Activated CD4-positive, alpha-beta T cell treated with anti-CD3 and anti-CD28 coated beads for 36 hours (primary cell): ENCODE measurements at regions not wholly inside any gene's neighbourhood (a gene's known extent, or its start where the extent isn't known, plus 50 kb on each side); places are given as distances from the start of the nearest gene placed in this dataset.
"Not testable (repeated sequence)": the region's sequence is repeated elsewhere in the genome, so short reads cannot be mapped to it uniquely, and the experiment has no call there.

Source experiments
- ATAC-seq: fragments of 200-7000 bp; cut with Tn5 transposase; one replicate; pipeline ENCODE4 v1.10.0; 2021; ENCODE audit warnings: mild to moderate bottlenecking, moderate library complexity
- CTCF ChIA-PET: fragments of 350-600 bp; sonication (Branson Sonifier 250); formaldehyde crosslinking; loops from one replicate; lab custom pipeline; 2021; ENCODE audit warnings: antibody characterized with exemption; lab: Charles Lee
- POLR2A ChIA-PET: fragments of 350-600 bp; sonication (Branson Sonifier 250); formaldehyde crosslinking; loops from one replicate; lab custom pipeline; 2021; ENCODE audit warnings: antibody characterized with exemption, inconsistent platforms; lab: Charles Lee
- DNase-seq: peaks from one replicate; pipeline ENCODE4 v3.0.0-alpha.2; 2020
- H3K27ac Mint-ChIP-seq: one replicate; pipeline ENCODE4 v1.8.0; 2021; ENCODE audit warnings: mixed read lengths
- H3K27me3 Mint-ChIP-seq: one replicate; pipeline ENCODE4 v1.8.0; 2021; ENCODE audit warnings: mixed read lengths
- H3K36me3 Mint-ChIP-seq: one replicate; pipeline ENCODE4 v1.8.0; 2021; ENCODE audit warnings: low read depth, mixed read lengths
- H3K4me1 Mint-ChIP-seq: one replicate; pipeline ENCODE4 v1.8.0; 2021; ENCODE audit warnings: mixed read lengths
- H3K4me3 Mint-ChIP-seq: one replicate; pipeline ENCODE4 v1.8.0; 2021; ENCODE audit warnings: mild to moderate bottlenecking, moderate library complexity, mixed read lengths
- H3K9me3 Mint-ChIP-seq: one replicate; pipeline ENCODE4 v1.8.0; 2021; ENCODE audit warnings: low read depth, mixed read lengths
- intact Hi-C, 2 experiments: fragments of 100-400 bp; cut with DNase I in 1 of 2; cut with micrococcal nuclease in 1 of 2; formaldehyde crosslinking; loops; one replicate each; pipeline versions ENCODE4 v1.14.2 to v1.15.1; 2022 to 2024; cut with DNase I, micrococcal nuclease

GRCh38 chr4:72938516-72938915 lies 131.0 kb downstream of the COX18 start:
- intact Hi-C loops: no loop called here
- Mint-ChIP-seq H3K36me3 (no peaks in the 10 kb centered on the region), H3K9me3 (no peaks in the 10 kb centered on the region), H3K4me3 (no peak overlapping the region), H3K4me1 (peaks cover 2% of the 10 kb centered on the region), H3K27ac (no peak overlapping the region), H3K27me3 (peaks cover 4% of the 10 kb centered on the region)
- ChIA-PET CTCF (no interaction called here), POLR2A (no interaction called here)
- ATAC-seq: no peak
- DNase-seq: no peak

- Mint-ChIP-seq H3K9me3 (no peaks in the 10 kb centered on the region), H3K27me3 (peaks cover 2% of the 10 kb centered on the region), H3K4me3 (no peak overlapping the region), H3K27ac (no peak overlapping the region), H3K4me1 (peaks cover 2% of the 10 kb centered on the region), H3K36me3 (no peaks in the 10 kb centered on the region)
- ATAC-seq: no peak
- CTCF ChIA-PET: no interaction called here
- POLR2A ChIA-PET: no interaction called here
- intact Hi-C loops: no loop called here
- no peak for DNase-seq
Observed at GRCh38 chr4:72935462-72935861, 134.1 kb downstream of the COX18 start.

- POLR2A ChIA-PET: no interaction called here
- Mint-ChIP-seq H3K36me3 (no peaks in the 10 kb centered on the region), H3K27me3 (no peaks in the 10 kb centered on the region), H3K4me3 (no peak overlapping the region), H3K4me1 (peaks cover 2% of the 10 kb centered on the region), H3K9me3 (no peaks in the 10 kb centered on the region), H3K27ac (no peak overlapping the region)
- CTCF ChIA-PET: no interaction called here
- intact Hi-C loops: no loop called here
- no peak for ATAC-seq
- DNase-seq: no peak
Observed at GRCh38 chr4:72933029-72933428, 136.5 kb downstream of the COX18 start.

- peaks cover 2% of the 10 kb centered on the region for H3K4me1 Mint-ChIP-seq
- H3K4me3 Mint-ChIP-seq: no peak overlapping the region
- ChIA-PET CTCF (no interaction called here), POLR2A (no interaction called here)
- H3K36me3 Mint-ChIP-seq: no peaks in the 10 kb centered on the region
- DNase-seq (no peak), ATAC-seq (no peak)
- H3K27me3 Mint-ChIP-seq: no peaks in the 10 kb centered on the region
- H3K27ac Mint-ChIP-seq: no peak overlapping the region
- intact Hi-C loops: no loop called here
- no peaks in the 10 kb centered on the region for H3K9me3 Mint-ChIP-seq
Observed at GRCh38 chr4:72931346-72931745, 138.2 kb downstream of the COX18 start.

DNA sequence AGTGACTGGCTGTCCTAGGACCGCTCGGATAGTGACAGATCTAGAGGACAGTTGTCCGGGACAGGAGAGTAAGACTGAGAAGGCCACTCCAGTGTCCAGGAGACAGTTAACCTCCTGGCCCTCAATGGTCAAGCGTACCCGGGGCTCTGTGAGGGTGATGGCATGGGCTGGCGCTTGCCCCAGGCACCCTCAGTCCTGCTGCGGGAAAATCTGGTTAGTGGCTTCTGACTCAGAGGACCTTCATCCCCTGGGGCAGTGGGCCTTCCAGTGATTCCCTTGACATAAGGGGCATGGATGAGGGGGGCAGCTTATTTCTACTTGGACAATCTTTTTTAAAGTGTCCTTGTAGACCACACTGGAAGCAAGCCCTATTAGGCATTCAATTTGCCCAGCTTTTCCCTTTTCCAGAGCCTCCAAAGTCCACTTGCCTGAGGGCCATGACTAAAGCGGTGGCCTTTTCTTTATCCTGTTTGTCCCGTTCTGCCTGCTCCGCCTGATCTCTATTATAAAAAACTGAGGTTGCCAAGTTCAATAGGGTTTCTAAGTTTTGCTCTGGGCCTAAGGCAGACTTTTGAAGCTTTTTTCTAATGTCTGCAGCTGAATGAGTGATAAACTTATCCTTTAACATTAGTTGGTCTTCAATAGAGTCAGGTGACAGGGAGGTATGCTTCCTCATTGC lies 139.8 kb downstream of the COX18 start:
- POLR2A ChIA-PET, H3K4me3 Mint-ChIP-seq, H3K4me1 Mint-ChIP-seq, H3K9me3 Mint-ChIP-seq, ATAC-seq, intact Hi-C loops, H3K27ac Mint-ChIP-seq, H3K27me3 Mint-ChIP-seq, CTCF ChIA-PET, DNase-seq, H3K36me3 Mint-ChIP-seq: not testable (repeated sequence)

GRCh38 chr4:72924814-72925213 lies 144.7 kb downstream of the COX18 start:
- H3K27me3 Mint-ChIP-seq: no peaks in the 10 kb centered on the region

GRCh38 chr4:72919937-72920336 lies 149.6 kb downstream of the COX18 start:
- Mint-ChIP-seq H3K4me3 (no peak overlapping the region), H3K36me3 (no peaks in the 10 kb centered on the region), H3K27me3 (peaks cover 12% of the 10 kb centered on the region), H3K9me3 (no peaks in the 10 kb centered on the region), H3K27ac (no peak overlapping the region), H3K4me1 (no peaks in the 10 kb centered on the region)
- ATAC-seq (no peak), DNase-seq (no peak)
- intact Hi-C loops: no loop called here
- ChIA-PET CTCF (no interaction called here), POLR2A (no interaction called here)

More at GRCh38 chr4:72924814-72925213, 144.7 kb downstream of the COX18 start:
- intact Hi-C loops: no loop called here
- H3K36me3 Mint-ChIP-seq: no peaks in the 10 kb centered on the region
- ChIA-PET CTCF (interaction anchor here (0.6 kb wide), 1 partner anchor 715 kb away, joined by 3 read pairs; no protein-coding TSS in a partner anchor), POLR2A (no interaction called here)
- DNase-seq: no peak
- no peak overlapping the region for H3K27ac Mint-ChIP-seq
- no peak overlapping the region for H3K4me3 Mint-ChIP-seq
- no peak for ATAC-seq
- H3K4me1 Mint-ChIP-seq: no peaks in the 10 kb centered on the region
- no peaks in the 10 kb centered on the region for H3K9me3 Mint-ChIP-seq

- H3K4me1 Mint-ChIP-seq: no peaks in the 10 kb centered on the region
- no peak for DNase-seq
- no peak overlapping the region for H3K27ac Mint-ChIP-seq
- H3K36me3 Mint-ChIP-seq: no peaks in the 10 kb centered on the region
- ATAC-seq: no peak
- no peaks in the 10 kb centered on the region for H3K9me3 Mint-ChIP-seq
- intact Hi-C loops: no loop called here
- H3K4me3 Mint-ChIP-seq: no peak overlapping the region
- CTCF ChIA-PET: no interaction called here
- POLR2A ChIA-PET: no interaction called here
- H3K27me3 Mint-ChIP-seq: peaks cover 15% of the 10 kb centered on the region
Observed at GRCh38 chr4:72919464-72919863, 150.1 kb downstream of the COX18 start.

DNA sequence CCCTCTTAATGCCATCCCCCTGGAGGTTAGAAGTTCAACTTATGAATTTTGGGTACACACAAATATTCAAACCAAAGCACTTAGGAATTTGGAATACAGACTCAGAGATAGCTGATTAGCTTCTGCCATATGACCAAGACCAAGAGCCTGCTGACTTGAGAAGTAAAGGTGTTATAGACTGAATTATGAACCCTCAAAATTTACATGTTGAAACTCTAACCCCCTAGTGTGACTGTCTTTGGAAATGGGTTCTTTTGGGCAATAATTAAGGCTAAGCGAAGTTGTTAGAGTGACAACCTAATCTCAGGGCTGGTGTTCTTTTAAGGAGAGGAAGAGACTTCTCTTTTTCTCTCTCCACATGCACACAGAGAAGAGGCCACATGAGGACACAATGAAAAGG lies 151.2 kb downstream of the COX18 start:
- H3K27me3 Mint-ChIP-seq: peaks cover 18% of the 10 kb centered on the region
- H3K9me3 Mint-ChIP-seq: no peaks in the 10 kb centered on the region
- ChIA-PET POLR2A (no interaction called here), CTCF (interaction anchor here (0.6 kb wide), 1 partner anchor 10 kb away, joined by 3 read pairs; no protein-coding TSS in a partner anchor)
- H3K4me1 Mint-ChIP-seq: no peaks in the 10 kb centered on the region
- H3K27ac Mint-ChIP-seq: no peak overlapping the region
- no peak for DNase-seq
- ATAC-seq: no peak
- H3K4me3 Mint-ChIP-seq: no peak overlapping the region
- H3K36me3 Mint-ChIP-seq: no peaks in the 10 kb centered on the region
- intact Hi-C loops: no loop called here

DNA sequence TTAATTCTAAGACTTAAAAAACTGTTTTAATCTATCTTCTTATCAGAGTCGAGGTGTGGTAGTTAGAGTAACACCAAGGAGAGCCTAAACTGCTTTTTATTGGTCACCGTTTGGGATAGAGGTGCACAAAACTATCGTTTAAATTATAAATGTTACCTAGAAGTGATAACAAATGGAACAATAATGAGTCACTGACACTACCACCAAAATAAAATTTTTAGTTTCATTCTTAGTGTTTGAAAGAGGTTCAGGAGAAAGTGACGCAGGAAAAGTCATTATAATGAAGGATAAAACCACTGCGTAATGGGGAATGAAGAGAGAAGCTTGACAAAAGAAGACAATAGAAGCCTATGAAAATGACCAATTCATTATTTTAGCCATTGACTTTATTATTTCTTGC lies 158.2 kb downstream of the COX18 start:
- no peak for DNase-seq
- no peaks in the 10 kb centered on the region for H3K9me3 Mint-ChIP-seq
- POLR2A ChIA-PET: interaction anchor here (0.6 kb wide), 1 partner anchor 348 kb away, joined by 3 read pairs; no protein-coding TSS in a partner anchor
- no peaks in the 10 kb centered on the region for H3K4me1 Mint-ChIP-seq
- intact Hi-C loops: no loop called here
- H3K27ac Mint-ChIP-seq: no peak overlapping the region
- CTCF ChIA-PET: no interaction called here
- H3K27me3 Mint-ChIP-seq: peaks cover 20% of the 10 kb centered on the region
- H3K36me3 Mint-ChIP-seq: no peaks in the 10 kb centered on the region
- ATAC-seq: no peak
- H3K4me3 Mint-ChIP-seq: no peak overlapping the region

GRCh38 chr4:72909461-72909860 lies 160.1 kb downstream of the COX18 start:
- Mint-ChIP-seq H3K9me3 (no peaks in the 10 kb centered on the region), H3K27ac (no peak overlapping the region), H3K4me1 (no peaks in the 10 kb centered on the region), H3K4me3 (no peak overlapping the region), H3K36me3 (no peaks in the 10 kb centered on the region), H3K27me3 (peaks cover 11% of the 10 kb centered on the region)
- intact Hi-C loops: no loop called here
- no peak for ATAC-seq
- ChIA-PET CTCF (no interaction called here), POLR2A (no interaction called here)
- no peak for DNase-seq

DNA sequence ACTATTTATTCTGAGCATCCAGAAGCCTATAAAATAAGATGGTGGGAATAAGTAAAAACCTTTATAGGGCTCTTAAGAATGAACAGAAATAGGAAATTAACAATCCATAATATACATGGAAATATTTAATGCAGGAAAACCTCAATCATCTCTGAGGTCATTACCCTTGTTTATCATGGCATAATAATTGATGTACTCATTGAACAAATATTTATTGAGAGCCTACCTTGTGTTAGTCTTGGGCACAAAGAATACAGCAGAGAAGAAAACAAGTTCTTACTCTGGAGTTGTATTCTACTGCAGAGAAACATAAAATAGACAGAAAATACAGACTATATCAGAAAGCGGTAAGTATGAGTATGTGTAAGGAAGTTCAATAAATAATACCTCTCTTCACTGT lies 167.2 kb downstream of the COX18 start:
- intact Hi-C loops: no loop called here
- Mint-ChIP-seq H3K4me3 (no peak overlapping the region), H3K4me1 (no peaks in the 10 kb centered on the region), H3K27me3 (no peaks in the 10 kb centered on the region), H3K36me3 (no peaks in the 10 kb centered on the region), H3K27ac (no peak overlapping the region), H3K9me3 (no peaks in the 10 kb centered on the region)
- CTCF ChIA-PET: no interaction called here
- no peak for ATAC-seq
- POLR2A ChIA-PET: no interaction called here
- DNase-seq: no peak
